NCI-H69 (cell line): ENCODE measurements at regions not wholly inside any gene's neighbourhood (a gene's known extent, or its start where the extent isn't known, plus 50 kb on each side); places are given as distances from the start of the nearest gene placed in this dataset.
"Not testable (repeated sequence)": the region's sequence is repeated elsewhere in the genome, so short reads cannot be mapped to it uniquely, and the experiment has no call there.

Experiments
- DNase-seq: peaks from one replicate; lab custom pipeline; 2025; lab: John Stamatoyannopoulos, UW

DNA sequence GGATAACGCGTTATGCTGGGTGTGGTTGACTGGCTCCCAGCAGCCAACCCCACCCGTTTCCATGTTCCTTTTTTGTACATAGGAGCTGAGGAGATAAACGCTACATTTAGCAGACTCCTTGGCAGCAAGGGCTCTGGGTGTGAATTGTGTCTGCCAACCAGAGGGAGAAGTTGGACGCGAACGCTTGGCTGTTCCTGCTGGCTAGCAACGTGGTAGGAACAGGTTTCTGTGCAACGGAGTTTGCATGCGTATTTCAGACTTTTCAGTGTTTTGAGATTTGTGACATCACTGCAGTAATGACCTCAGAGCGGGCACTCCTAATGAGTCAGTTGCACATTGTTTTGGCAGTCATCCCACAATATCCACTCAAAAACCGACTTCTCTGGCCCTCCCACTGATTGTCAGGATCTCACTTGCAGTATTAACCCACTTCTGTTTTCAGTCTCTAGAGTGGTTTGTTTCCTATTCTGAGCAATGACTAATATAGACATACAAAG lies 98.7 kb upstream of the RGS1 start:
- peak; percentile 35 for DNase-seq

DNA sequence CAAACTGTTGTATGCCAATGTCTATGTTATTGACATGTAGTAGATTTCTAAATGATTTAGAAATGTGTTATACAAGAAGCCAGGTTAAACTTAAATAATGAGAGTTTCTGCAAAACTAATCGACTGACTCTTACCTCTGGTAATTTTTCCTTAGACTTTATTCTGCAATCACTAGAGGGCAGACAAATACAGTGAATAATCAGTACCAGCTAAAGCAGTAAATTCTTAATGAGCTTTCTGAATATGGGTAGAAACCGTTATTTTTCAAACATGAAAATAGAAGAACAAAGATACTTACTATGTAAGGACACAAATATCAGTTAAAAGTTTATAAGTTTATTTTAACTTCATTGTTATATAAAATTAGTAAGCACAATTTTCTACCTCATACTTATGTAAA lies 97.9 kb upstream of the RGS1 start:
- peak; percentile 41 for DNase-seq

DNA sequence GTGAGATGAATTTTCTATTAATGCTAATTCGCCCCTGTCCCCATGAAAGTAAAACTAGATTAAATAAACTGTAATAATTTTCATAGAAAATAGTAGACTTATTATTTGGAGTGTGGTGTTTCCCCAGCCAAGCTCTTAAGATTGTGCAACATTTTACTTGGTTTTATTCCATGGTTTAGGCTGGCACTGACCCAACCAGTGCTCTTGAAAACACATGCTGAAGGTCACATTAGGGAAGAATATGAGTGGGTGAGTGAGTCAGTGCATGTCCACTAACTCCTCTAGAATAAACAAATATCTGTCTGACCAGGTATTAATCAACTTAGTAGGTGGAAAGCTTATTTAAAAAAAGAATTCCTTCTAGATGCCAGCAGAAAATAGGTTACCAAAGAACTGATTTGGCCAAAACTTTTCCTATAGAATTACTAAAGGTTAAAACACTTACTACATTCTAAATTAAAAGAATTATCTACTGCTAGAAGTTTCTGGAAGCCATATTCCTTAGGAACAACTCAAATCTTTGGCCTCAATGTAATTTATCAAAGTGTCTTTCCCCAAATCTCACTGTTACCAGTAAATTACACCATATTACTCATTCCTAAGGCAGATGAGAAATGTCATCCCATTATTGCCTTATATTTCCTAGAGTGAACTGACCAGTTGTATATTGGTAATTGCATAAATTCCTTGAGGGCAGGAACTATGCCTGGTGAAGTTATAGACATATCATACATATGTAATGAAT lies 89.7 kb upstream of the RGS1 start:
- peak; percentile 5 for DNase-seq

DNA sequence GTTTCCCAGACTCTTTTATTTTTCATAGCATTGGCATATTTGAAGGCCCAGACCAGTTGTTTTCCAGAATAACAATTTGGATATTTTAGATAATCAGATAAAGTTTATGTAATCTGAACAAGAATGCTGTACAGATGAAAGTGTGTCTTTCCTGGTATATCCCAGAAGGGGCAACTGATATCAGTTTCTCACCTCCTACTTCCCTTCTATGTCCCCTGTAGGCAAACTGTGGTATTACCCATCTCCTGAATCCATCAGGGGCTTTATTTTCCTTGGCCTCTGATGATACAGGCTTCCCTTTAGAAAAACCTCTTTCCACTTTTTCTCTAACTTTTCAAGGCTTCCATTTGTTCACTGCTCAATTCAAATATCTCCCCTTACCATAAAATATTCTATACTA lies 87.5 kb upstream of the RGS1 start:
- peak; percentile 11 for DNase-seq

DNA sequence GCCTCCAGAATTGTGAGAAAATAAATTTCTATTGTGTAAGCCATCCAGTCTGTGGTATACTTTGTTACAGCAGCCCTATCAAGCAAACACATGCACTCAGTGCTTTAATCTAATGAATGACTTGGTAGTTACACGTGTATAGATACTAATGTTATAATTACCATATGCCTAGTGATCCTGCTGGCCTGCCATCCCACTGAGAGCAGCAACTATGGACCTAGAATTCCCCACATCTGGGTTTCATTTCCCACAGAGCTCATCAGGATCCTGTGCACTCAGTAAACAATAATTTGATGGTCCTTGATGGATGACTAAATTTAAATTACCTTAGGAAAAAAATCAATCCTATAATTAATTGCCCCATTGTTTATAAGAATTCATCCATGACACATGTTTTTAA lies 86.5 kb upstream of the RGS1 start:
- peak; percentile 86 for DNase-seq

DNA sequence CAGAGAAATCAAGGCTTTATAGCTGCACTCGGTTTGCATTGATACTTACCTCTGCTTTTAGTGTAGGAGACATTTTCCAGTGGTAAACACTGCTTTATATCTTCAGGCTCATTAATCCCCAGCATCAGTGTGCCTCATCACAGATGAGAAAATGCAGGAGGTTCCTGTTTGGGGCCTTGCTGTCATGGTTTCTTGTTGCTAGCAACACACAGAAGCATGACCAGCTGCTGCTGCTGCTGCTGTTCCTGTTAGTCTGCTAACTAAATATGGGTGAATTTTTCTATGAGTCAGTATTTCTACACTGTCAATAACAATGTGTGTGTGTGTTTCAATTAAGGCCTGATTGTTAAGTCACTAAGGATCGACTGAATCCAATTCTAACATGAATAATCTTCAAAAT lies 85.8 kb upstream of the RGS1 start:
- peak; percentile 68 for DNase-seq

DNA sequence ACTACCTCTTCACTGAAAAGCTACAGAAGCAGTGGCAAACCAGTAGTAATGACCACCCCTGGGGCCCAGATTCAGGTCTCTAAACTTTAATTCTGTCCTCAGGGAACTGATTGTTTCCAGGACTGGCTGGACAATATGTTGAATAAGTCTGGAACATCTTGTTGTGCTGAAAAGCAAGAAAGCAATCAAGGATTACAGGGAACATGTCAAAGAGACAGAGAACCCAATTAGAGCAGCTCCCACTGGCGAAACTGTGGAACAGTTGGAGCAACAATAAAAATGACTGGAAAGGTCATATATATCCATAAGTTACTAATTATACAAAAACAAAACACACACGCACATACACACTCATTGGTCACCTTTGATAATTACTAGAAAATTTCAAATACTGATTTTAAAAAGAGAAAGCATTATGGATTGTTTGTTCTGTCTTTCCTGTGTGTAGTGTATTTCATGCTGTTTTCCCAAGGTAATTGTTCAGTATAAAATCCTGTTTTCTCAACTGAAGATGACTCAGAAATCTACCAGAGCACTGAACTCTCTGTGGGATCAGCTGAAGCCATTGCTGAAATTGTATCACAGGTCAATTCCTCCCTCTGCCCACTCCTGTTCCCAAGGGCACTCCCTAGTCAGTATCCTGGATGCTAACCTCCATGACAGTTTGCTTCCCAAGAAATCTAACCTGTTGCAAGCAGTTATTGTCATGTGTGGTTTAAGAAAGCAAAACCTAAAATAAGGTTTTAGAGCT lies 83.6 kb upstream of the RGS1 start:
- DNase-seq: no peak

DNA sequence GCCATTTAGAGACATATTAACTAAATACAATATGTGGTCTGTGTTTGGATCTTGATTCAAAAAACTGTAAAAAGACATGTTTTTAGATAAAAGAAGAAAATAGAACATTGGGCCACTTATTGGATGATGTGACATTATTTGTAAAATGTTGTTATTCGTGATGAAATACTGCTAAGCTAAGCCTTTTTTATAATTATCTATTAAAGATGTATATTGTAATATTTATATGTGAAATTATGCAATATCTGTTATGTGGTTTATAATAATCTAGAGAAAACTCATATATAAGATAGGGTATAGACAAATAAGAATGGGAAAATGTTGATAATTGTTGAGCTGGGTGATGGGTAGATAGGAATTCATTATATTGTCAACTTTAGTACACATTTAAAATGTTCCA lies 82.0 kb upstream of the RGS1 start:
- no peak for DNase-seq

DNA sequence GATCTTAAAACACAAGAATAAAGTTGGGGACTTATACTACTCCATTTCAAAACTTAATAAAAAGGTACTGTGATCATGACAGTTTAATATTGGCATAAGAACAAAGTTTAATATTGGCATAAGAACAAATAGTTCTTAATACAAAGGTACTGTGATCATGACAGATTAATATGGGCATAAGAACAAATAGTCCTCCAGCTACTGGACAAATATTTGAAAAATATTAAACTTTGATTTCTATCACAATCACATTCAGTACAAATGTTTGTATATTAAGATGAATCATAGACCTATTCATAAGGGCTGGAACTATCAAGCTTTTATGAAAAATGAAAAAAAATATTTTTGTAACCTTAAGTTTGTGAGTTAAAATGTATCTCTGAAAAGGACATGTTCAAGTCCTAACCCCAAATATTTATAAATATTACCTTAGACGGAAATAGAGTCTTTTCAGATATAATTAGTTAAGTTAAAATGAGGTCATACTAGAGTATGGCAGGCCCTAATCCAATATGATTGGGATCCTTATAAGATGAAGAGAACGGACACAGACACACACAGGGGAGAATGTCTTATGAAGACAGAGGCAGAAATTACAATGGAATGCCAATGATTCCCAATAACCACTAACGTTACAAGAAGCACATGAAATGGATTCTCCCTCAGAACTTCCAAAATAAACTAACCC lies 79.1 kb upstream of the RGS1 start:
- no peak for DNase-seq

DNA sequence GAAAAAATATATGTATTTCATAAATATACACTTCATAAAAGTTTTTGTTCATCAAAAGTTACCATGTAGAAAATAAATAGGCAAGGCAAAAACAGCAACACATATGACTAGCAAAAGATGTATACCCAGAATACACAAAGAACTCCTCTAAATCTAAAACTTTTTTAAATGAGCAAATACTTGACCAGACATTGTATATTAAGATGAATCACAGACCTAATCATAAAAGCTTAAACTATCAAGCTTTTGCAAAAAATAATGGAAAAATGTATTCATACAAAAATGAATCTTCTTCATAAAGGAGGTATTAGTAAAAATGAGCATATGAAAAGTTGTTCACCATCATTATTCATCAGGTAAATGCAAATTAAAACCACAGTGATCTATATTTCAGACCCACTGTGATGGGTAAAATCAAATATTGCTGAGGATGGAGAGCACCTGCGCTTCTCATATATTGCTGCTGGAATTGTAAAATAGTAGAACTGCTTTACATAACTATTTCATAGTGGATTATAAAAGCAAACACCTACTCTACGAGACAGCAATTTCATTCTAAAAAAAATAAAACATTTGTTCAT lies 78.3 kb upstream of the RGS1 start:
- no peak for DNase-seq

DNA sequence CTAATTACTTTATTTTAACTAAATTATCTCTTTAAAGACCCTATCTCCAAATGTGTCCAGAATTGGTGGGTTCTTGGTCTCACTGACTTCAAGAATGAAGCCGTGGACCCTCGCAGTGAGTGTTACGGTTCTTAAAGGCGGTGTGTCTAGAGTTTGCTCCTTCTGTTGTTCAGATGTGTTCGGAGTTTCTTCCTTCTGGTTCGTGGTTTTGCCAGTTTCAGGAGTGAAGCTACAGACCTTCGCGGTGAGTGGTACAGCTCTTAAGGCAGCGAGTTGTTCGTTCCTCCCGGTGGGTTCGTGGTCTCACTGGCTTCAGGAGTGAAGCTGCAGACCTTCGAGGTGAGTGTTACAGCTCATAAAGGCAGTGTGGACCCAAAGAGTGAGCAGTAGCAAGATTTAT lies 77.5 kb upstream of the RGS1 start:
- DNase-seq: not testable (repeated sequence)

DNA sequence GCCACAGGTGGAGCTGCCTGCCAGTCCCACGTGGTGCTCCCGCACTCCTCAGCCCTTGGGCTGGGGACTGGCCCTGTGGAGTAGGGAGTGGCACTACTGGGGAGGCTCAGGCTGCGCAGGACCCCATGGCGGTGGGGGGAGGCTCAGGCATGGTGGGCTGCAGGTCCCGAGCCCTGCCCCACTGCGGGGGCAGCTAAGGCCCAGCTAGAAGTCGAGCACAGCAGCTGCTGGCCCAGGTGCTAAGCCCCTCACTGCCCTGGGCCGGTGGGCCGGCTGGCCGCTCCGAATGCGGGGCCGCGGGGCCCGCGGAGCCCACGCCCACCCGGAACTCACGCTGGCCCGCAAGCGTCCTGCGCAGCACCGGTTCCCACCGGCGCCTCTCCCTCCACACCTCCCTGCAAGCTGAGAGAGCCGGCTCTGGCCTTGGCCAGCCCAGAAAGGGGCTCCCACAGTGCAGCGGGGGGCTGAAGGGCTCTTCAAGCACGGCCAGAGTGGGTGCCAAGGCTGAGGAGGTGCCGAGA lies 76.5 kb upstream of the RGS1 start:
- not testable (repeated sequence) for DNase-seq

DNA sequence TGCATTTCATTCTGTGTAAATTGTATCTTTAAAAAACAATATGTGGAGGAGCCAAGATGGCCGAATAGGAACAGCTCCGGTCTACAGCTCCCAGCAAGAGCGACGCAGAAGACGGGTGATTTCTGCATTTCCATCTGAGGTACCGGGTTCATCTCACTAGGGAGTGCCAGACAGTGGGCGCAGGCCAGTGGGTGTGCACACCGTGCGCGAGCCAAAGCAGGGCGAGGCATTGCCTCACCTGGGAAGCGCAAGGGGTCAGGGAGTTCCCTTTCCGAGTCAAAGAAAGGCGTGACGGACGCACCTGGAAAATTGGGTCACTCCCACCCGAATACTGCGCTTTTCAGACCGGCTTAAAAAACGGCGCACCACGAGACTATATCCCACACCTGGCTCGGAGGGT lies 75.0 kb upstream of the RGS1 start:
- not testable (repeated sequence) for DNase-seq

DNA sequence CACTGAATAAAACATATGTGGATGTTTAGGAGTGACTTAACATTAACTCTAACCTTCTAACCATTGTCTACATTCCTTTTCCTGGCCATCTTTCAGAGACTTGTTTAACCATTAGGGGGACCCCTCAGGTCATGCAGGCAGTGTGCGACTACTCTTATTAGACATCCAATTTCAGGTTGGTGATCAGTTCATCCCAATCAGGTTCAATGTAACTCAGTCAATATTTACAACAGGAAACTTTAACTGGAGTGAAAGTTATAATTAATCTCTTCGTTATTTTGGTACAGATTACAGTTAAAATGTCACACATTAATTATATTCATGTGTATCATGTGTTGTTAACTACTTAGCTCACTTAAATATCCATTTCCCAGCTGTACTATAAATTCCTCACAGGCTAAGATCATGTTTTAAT lies 68.8 kb upstream of the RGS1 start:
- no peak for DNase-seq

DNA sequence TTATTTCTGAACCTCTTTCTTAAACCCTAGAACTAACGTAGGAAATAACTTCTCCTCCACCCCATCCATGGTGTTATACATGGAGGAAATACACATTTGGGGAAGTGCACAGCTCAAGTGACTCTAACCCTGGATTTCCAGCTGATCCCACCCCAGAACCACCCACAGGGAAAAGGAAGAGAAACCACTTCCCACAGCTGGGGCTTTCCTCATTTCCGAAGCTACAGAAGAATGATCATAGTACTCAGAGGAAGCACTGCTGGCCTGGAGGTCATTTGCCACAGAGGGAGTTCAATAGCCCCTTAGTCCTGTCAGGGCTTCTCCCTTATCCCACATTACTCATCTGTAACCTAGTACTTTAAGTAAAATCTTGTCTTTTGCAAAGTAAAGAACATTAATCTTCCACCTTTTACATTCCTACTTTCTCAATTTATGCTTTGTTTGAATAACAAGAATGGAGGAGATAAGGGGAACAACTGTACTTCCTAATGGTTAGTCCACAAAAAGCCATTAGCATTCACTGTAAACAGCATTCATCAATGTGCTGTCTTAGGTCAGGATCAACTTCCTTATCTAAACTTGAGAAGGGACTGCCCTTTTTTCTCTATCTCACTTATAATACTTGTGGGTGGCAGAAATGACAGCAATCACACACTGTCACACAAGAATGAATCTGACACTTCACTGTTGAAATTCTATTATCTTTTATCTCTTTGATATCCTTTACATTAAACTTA lies 63.0 kb upstream of the RGS1 start:
- DNase-seq: no peak

DNA sequence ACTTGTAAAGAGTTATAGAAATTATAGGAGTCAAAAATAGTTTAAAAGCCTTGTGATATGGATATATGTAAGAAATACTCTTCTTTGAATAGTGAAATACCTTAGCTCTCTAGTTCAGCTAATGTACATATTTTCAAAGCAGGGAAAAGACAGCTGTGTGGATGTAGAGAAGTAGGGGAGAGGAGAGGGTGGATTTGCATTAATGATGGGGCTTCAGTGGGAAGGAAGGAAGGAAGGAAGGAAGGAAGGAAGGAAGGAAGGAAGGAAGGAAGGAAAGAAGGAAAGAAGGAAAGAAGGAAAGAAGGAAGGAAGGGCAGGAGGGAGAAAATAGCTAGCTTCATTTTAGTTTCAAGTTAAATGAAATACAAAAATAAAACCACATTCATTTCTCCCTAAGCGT lies 62.4 kb upstream of the RGS1 start:
- no peak for DNase-seq

DNA sequence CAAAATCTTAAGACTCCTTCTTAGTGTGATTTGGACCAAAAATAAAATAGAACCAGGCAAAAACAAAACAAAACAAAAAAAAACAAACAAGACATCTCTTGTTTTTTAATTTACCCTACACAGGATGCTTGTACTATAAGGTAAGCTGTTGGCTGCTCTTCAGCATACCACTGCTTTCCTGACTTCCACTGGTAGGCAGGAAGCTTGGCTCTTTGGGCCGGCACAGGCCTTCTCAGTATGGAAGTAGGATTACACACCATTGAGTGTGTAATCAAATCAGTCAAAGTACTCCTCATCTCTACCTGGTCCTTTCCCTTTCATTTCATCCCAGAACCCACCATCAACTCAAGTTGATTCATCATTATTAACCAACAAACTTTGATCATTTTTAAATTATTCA lies 61.9 kb upstream of the RGS1 start:
- DNase-seq: no peak

DNA sequence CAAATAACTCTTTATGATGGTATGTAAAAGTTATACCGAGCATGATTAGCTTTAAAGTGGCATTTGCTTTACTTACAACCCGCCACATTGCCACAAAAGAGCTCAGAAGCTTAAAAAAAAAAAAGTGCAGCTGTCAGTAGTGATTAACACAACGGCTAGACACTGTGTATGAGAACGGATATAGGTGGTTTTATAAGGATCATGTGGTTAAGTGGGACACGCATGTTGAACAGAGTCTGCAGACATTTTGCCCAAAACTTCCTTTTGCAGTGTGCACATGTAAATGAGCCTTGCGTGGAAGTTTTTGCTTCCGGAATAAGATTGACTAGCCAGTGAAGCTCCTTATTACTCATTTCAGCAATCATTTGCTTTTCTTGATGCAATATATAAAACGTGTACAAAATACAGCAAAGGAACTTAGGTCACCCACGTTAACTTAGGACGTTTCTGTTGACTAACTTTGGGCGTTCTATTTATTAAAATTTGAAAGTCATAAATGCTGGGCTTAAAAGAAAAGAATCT lies 58.7 kb upstream of the RGS1 start:
- no peak for DNase-seq

DNA sequence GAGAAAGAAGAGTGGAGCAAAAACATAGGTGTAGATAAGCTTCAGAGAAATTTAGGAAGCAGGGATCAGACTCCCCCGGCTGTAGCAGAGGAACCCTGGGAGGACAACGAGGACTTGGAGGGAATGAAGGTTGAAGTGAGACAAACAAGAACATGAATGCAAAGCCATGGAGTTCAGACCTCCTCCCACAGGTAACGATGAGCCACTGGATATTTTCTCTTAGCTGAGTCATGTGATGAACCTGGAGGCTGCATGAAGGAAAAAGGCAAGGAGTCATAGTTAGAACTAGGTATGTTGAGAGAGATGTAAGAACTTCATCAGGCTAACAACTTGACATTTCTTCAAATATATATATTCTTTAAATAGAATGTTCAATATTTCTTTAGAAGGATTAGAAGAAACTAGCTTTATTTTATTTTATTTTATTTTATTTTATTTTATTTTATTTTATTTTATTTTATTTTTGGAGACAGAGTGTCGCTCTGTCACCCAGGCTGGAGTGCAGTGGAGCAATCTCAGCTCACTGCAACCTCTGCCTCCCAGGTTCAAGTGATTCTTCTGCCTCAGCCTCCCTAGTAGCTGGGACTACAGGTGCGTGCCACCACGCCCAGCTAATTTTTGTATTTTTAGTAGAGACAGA lies 57.7 kb upstream of the RGS1 start:
- not testable (repeated sequence) for DNase-seq

DNA sequence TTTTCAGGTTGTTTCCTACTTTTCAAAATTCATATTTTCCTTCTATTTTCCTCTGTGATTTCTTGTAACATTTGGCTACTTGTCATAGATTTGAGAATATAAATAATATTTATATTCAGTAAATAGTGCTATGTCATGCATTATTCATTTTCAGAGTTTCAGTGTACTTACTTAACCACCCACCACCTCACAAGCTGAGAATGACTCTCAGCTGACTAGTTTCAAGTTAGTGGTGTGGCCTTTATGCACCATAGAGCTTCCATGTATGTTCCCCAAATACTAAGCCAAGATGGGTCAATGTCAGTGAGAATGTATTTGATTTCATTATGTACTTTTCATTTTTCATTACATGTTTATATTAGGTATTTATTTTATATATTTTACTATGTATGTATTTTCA lies 56.9 kb upstream of the RGS1 start:
- DNase-seq: no peak

DNA sequence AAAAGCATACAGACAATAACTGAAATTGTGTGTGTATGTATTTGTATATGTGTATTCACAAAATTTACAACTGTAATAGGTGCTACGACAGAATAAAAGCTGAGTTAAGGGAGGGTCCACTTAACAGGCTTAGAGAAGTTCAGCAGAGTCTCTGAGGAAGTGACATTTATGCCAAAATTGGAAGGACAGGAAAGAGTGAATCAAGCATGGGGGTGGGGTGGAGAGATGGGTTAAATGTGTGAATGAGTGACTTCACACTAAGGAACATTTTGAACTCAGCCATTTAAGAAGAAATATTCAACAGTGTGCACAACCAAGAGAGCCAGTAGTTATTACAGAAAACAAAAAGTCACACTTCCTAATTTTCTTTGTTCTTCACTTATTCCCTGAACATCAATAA lies 53.8 kb upstream of the RGS1 start:
- no peak for DNase-seq
